Left ventricle myocardium superior (tissue), 1 donor: ENCODE measurements at regions not wholly inside any gene's neighbourhood (a gene's known extent, or its start where the extent isn't known, plus 50 kb on each side); places are given as distances from the start of the nearest gene placed in this dataset.
"Not testable (repeated sequence)": the region's sequence is repeated elsewhere in the genome, so short reads cannot be mapped to it uniquely, and the experiment has no call there.

Source experiments
- ATAC-seq: fragments of 200-7000 bp; cut with Tn5 transposase; one replicate; pipeline ENCODE4 v1.9.1; 2020; ENCODE audit warnings: mild to moderate bottlenecking, moderate library complexity
- DNase-seq: peaks from one replicate; pipeline ENCODE4 v3.0.0-alpha.2; 2020
- intact Hi-C: fragments of 100-400 bp; cut with micrococcal nuclease; formaldehyde crosslinking; loops from one replicate; pipeline ENCODE4 v1.11.0; 2022
- donor health status: DM: no; HTN: yes; CAD: no; lungs with severe emphysema.

DNA sequence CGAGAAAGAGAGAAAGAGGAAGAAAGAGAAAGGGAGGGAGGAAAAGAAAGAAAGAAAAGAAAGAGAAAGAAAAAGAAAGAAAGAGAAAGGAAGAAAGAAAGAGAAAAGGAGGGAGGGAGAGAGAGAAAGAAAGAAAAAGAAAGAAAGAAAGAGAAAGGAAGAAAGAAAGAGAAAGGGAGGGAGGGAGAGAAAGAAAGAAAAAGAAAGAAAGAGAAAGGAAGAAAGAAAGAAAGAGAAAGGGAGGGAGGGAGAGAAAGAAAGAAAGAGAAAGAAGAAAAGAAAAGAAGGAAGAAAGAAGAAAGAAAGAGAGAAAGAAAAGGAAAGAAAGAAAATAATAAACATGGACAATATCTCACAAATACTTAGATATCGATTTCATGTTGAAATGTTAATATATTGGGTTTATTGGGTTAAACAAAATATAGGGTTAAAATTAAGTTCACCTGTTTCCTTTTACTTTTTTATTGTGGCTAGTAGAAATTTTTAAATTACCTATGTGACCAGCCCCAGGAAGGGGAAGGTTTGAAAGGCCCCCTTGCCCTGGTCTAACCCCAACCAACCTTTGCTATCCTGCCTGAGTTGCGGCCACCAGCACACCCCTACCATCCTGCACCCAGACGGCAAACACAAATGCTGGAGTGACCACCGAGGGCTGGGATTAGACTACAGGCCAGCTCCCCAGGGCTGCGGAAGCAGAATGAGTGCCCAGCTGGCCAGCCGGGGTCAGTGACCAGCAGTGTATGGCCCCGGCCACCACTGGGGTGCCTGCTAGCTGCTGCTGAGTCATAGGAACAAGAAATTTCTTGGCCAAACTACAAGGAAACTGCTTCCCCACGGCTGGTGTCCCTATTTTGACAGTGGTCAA, 81.0 kb upstream of the FGF3 start:
- DNase-seq (peak; percentile 41), ATAC-seq (peak; percentile 40)
- intact Hi-C loops: no loop called here

- intact Hi-C loops, DNase-seq, ATAC-seq: not testable (repeated sequence)
These were observed 81.6 kb upstream of the FGF3 start for GRCh38 chr11:69900822-69901302.

DNA sequence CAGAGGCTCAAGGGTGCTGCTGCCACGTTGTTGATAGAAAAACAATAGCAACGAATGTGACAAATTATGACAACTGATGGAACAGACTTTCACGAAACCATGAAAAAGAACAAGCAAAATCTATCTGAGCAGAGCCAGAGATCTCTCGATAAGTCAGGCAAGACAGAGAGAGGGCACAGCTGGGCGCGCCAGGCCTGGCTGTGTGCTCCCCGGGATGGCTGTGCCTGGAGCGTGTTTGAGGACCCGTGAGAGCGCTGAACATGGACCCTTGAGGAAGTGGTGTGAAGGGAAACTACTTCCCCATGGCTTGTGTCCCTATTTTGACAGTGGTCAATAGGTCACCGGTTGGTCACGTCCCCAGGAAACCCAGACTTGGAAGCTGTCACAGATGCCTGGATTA, 83.1 kb upstream of the FGF3 start:
- ATAC-seq (no peak), DNase-seq (peak; percentile 19)
- intact Hi-C loops: no loop called here

- DNase-seq (peak; percentile 24), ATAC-seq (no peak)
- intact Hi-C loops: no loop called here
These were observed 84.0 kb upstream of the FGF3 start for GRCh38 chr11:69903211-69903610.

DNA sequence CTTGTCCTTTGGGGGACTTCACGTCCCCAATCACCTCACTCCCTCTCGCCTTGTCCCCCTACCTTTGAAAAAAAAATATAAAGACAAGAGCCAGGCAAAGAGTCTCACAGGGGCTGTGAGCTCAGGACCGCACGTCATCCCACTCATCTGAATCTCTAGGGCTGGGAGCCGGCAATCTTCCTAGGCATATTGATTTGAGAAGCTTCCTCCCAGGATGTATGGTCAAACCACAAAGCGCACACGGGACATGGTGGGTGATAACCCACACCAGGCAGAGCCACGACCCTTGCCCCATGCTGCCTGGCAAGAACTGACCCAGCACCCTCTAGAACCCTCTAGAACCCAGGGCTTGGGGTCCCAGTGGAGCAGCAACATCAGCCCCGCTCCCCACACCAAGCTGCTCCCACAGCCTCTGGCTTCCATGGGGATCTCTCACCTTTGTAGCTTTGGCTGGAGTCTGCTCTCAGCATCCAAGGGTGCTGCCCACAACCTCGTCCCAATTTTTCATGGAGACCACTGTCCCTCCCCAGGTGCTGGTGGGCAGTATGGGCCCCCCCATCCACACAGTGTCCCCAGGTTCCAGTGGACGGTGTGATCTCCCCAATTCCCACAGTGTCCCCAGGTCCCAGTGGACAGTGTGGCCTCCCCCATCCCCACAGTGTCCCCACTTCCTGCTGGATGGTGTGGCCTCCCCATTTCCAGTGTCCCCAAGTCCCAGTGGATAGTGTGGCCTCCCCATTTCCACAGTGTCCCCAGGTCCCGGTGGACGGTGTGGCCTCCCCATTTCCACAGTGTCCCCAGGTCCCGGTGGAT, 85.2 kb upstream of the FGF3 start:
- DNase-seq: peak; percentile 11
- intact Hi-C loops: no loop called here
- no peak for ATAC-seq

DNA sequence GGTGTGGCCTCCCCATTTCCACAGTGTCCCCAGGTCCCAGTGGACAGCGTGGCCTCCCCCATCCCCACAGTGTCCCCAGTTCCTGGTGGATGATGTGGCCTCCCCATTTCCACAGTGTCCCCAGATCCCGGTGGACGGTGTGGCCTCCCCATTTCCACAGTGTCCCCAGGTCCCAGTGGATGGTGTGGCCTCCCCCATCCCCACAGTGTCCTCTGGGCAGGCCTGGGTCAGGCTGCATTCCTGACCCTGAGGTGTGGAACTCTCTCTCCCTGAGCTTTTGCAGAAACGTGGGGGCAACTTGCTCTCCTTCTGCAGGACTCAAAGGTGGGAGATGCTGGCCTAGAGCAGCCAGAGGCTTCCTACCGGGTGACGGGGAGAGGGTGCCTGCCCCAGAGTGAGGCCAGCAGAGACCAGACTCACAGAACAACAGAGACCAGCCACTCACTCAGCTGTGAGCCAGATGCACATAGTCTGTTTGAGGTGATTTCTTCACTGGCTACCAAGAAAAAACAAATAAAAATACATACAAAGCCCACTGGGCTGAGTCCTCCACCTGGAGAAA, 85.8 kb upstream of the FGF3 start:
- no peak for ATAC-seq
- intact Hi-C loops: no loop called here
- peak; percentile 15 for DNase-seq

DNA sequence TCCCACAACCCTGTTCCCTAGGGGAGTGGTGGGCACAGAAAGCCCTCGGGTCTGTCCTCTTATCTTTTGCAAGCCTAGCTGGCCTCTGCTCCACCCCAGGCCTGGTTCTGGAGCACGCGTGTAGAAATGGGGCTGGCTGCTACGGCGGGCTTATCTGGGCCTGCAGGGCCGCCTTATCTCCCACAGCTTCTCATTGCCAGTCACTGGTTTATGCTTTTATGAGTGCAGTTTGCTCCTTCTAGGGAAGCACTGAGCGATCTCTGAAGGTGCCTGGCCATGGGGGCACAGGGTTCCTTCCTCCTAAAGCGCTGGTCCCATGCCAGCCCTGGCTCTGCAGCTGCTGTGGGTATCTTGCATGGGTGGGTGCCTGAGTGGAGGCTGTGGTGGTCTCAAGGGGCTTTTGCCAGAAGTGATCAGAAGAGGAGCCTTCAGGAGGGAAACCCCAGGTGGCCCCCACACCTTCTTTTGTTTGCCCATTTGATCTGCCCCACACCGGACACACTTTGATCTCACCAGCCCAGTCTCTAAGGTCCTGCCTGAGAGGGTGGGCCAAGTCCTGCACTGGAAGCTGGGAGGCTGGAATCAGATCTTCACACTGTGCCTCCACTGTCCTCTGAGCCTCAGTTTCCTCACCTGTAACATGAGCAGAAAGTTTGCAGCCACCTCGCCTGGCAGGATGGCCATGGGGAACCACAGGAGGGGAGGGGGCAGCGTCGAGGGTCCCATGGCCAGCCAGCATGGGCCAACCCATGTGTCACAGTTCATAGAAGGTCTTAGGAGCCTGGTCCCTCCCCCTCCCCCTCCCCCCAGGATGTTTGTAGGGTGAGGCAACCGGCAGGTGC, 86.6 kb upstream of the FGF3 start:
- peak; percentile 35 for ATAC-seq
- intact Hi-C loops: no loop called here
- peak; percentile 35 for DNase-seq

- intact Hi-C loops: no loop called here
- DNase-seq (no peak), ATAC-seq (no peak)
These were observed 87.3 kb upstream of the FGF3 start for GRCh38 chr11:69906453-69906907.

- intact Hi-C loops: no loop called here
- ATAC-seq: no peak
- DNase-seq: no peak
These were observed 88.4 kb upstream of the FGF3 start for GRCh38 chr11:69907611-69908010.

- no peak for DNase-seq
- intact Hi-C loops: no loop called here
- no peak for ATAC-seq
These were observed 89.5 kb upstream of the FGF3 start for GRCh38 chr11:69908511-69909220.

GRCh38 chr11:69909561-69910518, 90.6 kb upstream of the FGF3 start:
- intact Hi-C loops: no loop called here
- peak; percentile 65 for ATAC-seq
- no peak for DNase-seq

GRCh38 chr11:69910519-69911309, 91.5 kb upstream of the FGF3 start:
- intact Hi-C loops: no loop called here
- no peak for ATAC-seq

GRCh38 chr11:69911310-69912160, 92.3 kb upstream of the FGF3 start:
- no peak for ATAC-seq
- intact Hi-C loops: no loop called here
- peak; percentile 27 for DNase-seq

More at GRCh38 chr11:69910519-69911309, 91.5 kb upstream of the FGF3 start:
- DNase-seq: no peak

GRCh38 chr11:69912161-69912910, 93.1 kb upstream of the FGF3 start:
- DNase-seq (peak; percentile 32), ATAC-seq (no peak)
- intact Hi-C loops: no loop called here

DNA sequence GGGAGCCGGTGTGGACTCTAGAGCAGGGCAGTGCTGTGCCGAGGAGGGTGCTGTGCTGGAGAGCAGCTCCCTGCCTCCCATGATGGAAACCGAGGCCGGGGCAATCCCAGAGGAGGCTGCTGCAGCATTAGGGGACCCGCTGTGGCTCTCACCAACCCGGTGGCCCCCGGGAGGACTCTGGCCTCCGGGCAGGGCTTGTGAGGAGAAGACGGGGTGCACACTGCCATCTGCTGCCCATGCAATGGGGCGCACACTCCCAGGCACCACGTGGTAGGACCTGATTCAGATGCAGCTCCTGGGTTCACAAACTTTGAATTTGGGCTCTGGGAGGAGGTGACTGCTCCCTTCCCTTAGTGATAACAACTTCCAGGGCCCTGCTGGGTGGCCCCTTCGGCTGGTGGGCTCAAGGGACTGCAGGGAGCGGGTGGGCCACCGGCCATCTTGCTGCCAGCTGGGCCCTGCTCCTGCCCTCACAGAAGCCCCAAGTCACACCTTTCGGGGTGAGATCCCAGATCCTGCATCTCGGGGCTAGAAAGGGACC, 93.8 kb upstream of the FGF3 start:
- ATAC-seq: no peak
- intact Hi-C loops: no loop called here
- DNase-seq: peak; percentile 25
